Eye (tissue), 1 donor: ENCODE measurements at regions not wholly inside any gene's neighbourhood (a gene's known extent, or its start where the extent isn't known, plus 50 kb on each side); places are given as distances from the start of the nearest gene placed in this dataset.
"Not testable (repeated sequence)": the region's sequence is repeated elsewhere in the genome, so short reads cannot be mapped to it uniquely, and the experiment has no call there.

Source experiments
- DNase-seq: peaks from one replicate; pipeline ENCODE4 v3.0.0-alpha.2; 2015

DNA sequence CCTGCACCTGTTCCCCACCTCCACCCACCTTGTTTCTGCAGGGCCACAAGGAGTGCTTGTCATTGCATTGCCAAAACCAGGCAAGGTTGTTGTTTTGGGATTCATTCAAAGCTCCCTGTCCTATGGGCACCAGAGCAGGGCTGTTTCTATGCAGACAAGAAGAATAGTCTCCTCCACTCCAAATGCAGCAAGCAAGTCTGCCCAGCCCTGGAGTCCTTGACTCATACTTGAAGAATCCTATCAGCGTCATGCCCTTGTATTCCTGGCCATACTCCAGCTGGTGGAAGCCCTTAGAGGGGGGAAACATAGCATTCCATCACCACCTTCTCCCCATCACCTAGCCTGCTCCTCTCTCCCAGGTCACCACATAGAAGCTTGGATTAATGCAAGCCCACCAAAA is 145.3 kb upstream of the ECI2 start:
- no peak for DNase-seq

DNA sequence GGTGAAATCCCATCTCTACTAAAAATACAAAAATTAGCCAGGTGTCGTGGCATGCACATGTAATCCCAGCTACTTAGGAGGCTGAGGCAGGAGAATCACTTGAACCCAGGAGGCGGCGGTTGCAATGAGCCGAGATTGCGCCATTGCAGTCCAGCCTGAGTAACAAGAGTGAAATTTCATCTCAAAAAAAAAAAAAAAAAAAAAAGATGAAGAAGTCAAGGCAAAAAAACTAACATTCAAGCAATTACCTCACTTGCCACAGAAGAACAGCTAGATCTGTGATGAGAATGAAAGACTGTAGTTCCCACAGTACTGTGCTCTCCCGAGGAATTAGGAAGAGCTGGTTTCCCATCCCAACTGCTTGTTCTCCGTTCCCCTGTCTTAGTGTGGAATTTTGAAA is 144.7 kb upstream of the ECI2 start:
- no peak for DNase-seq

- no peak for DNase-seq
These were observed 139.2 kb upstream of the ECI2 start for GRCh38 chr6:4274382-4275082.

DNA sequence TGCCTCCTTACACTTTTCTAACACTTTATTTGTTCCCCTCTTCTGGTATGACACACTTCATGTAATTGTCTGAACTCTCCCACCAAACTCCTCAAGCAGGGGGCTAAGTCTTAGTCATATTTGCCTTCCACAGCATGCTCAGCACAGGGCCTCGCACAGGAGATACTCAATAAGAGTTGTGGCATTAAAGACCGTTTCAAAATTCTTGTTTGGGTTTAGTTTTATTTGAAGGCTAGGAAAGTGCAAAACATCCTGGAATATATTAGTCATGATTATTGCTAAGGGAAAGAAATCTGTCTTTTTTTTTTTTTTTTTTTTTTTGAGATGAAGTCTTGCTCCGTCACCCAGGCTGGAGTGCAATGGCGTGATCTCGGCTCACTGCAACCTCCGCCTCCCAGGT is 137.6 kb upstream of the ECI2 start:
- no peak for DNase-seq

DNA sequence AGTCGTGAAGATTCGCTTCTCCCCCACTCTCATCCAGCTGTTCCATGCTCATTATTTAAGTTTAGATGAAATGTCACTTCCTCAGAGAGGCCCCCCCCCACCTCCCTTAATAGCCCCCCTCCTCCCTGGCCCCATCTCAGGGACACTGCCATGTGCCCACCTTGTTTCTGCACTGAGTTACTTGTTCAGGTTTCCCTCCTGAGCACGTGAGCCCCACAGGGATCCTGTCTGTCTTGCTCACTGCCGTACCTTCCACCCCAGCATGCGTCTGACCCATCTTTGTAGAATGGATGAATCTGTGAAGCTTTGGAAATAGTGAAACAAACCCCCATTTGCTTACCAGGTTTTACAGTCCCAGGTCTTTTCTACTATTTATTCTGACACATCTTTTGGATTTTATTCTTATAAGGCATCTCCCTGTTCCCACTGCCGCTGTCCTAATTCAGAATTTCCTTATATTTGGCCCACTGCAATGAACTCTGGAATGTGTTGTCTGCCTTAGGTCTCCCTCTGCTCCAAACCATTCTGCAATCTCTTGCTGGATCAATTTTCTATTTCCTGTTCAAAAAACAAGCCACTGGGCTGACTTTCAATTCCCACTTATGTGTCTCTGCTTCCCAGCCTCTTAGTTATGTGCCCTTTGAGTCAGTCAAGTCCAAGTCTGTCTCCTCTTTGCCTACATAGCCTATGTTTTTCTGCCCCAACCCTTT is 136.5 kb upstream of the ECI2 start:
- no peak for DNase-seq

- DNase-seq = no peak
These were observed 135.4 kb upstream of the ECI2 start for GRCh38 chr6:4270776-4271175.

- DNase-seq = no peak
These were observed 134.6 kb upstream of the ECI2 start for GRCh38 chr6:4270001-4270400.

GRCh38 chr6:4268171-4268570 is 132.8 kb upstream of the ECI2 start:
- no peak for DNase-seq

DNA sequence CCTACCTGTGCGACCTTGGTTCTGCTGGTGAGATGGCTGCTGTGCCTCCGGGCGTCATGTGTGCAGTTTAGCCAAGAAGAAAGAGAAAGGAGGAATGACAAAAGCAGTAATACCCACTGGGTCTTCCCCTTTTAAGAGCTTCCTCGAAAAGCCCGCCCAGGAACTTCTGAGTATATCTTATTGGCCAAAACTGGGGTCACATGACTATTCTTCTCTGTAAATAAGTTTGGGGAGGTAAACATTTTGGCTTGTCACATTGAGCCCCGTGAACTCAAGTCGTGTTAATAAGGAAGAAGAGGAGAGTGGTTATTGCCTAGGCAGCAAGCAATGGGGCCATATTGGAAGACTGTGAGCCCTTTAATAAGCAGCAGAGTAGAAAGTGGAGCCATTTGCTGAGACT is 130.4 kb upstream of the ECI2 start:
- DNase-seq = no peak

- no peak for DNase-seq
These were observed 129.2 kb upstream of the ECI2 start for GRCh38 chr6:4264601-4265000.

GRCh38 chr6:4264081-4264480 is 128.7 kb upstream of the ECI2 start:
- no peak for DNase-seq

DNA sequence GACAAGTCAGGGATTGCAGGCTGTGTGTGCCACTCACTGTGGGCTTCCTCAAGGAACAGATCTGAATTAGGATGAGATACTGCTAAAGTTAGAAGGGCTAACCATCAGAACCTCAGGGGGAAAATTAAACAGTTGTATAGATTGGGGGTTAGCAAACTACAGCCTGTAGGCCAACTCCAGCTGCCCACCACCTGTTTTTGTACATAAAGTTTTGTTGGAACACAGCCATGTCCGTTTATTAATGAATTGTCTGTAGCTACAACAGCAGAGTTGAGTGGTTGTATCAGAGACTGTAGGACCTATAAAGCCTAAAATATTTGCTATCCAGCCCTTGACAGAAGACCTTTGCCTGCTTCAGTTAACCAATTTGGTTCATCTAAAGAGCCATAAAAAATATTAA is 127.2 kb upstream of the ECI2 start:
- no peak for DNase-seq

DNA sequence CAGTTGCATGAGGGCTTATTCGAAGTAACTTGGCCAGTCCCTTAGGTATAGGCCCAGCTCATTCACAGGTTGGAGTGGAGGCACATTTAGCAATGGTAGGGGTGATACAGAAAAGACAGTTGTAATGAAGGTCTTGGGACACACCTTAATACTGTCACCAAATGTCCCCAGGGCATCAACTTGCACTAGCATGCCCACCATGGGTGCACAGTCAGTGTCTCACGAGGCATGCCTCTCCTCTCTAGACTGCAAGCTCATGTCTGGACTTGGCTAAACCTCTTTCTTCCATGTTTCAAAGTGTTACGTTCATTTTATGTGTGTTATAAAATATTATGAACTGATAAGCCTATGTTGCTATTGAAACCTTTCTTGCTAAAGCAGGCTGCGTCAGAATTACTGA is 124.0 kb upstream of the ECI2 start:
- no peak for DNase-seq

DNA sequence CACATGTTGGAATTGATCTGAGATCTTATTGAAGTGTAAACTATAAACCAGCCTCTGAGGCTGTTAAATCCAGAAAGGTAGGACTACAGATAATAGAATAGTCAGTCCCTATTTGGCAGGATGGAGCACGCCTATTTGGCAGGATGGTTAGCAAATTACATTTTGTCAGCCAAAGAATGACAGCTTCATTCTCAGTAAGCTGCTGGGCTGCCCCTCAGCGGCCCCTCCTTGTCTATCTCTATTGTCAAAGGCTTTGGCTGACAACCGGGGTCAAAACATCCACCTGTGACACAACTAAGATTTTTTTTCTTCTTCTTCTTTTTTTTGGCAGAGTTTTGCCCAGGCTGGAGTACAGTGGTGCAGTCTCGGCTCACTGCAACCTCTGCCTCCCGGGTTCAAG is 123.4 kb upstream of the ECI2 start:
- no peak for DNase-seq

DNA sequence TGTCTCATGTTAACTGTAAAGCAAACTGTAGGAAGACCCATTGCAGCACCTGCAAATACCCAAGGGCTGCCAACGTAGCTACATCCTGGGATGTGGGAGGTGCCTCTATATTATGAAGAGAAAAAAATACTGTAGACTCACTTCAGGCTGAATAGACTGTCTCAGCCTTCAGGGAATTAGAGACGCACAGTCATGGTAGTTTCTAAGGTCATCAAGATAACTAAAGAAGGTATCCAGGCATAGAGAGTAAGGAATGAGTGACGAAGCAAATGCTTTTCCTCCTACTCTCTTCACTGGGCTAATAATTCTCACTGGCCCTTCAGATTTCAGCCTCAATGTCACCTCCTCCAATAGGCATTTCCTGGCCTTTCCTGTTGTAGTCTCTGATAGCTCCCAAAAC is 121.6 kb upstream of the ECI2 start:
- DNase-seq = no peak

DNA sequence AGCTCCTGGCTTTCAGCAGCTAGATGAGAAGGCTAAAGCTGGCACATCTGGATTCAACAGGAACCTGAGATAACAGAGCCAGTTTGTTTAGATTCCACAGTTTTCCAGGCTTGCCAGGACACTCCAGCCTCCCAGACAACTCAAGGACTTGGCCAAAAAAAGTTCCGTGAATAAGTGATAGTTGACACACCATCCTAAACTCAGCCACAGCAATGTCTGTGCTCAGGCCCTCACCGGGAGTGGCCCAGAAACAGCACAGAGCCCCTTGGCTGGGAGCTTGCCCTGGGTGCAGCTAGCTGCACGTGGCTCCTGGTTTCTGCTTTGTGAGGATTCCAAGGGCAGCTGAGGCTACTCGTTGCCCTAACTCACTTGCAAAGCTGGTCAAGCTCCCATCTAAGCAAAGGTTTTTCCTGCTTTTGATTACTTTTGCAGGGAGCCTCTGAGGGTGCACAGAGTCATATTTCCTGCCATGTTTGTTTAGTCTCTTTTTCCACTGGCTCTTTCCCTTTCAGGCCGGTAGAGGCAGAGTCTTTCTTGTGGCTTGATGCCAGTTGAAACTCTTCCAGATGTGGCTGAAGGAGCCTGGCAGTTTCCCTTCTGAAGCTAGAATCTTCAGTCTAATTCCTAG is 118.3 kb upstream of the ECI2 start:
- peak; percentile 71 for DNase-seq

- not testable (repeated sequence) for DNase-seq
These were observed 117.1 kb upstream of the ECI2 start for GRCh38 chr6:4252445-4252844.

GRCh38 chr6:4250645-4251044 is 115.3 kb upstream of the ECI2 start:
- no peak for DNase-seq

GRCh38 chr6:4243832-4244231 is 108.5 kb upstream of the ECI2 start:
- DNase-seq = not testable (repeated sequence)

DNA sequence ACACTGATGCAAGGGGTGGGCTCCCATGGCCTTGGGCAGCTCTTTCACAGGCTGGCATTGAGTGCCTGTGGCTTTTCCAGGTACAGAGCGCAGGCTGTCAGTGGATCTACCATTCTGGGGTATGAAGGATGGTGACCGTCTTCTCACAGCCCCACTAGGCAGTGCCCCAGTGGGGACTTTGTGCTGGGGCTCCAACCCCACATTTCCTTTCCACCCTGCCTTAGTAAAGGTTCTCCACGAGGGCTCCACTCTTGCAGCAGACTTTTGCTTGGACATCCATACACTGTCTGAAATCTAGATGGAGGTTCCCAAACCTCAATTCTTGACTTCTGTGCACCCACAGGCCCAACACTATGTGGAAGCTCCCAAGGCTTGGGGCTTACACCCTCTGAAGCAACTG is 107.9 kb upstream of the ECI2 start:
- no peak for DNase-seq

GRCh38 chr6:4242601-4243000 is 107.2 kb upstream of the ECI2 start:
- DNase-seq = no peak

DNA sequence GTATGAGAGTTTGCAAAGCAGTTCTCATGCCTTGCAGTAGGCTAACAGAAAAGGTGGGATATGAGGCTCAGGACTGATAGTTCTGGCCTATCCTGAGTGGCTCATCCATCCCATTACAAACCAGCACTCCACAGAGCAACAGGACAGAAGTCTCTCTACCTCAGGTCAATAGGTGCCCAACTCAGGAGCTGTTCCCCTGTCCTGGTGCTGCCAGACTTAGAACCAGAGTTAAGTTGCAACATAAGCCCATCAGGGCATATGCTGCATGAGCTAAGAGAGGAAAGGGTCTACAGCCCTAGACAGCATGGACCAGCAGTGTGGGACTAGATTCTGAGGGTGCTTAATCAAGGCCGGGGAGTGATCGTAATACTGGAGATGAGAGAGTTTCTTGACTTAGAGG is 104.8 kb upstream of the ECI2 start:
- DNase-seq = no peak

GRCh38 chr6:4225161-4225872 is 89.9 kb upstream of the ECI2 start:
- DNase-seq = peak; percentile 45
